Testis (tissue), 2 donors: ENCODE measurements at regions not wholly inside any gene's neighbourhood (a gene's known extent, or its start where the extent isn't known, plus 50 kb on each side); places are given as distances from the start of the nearest gene placed in this dataset.
"Not testable (repeated sequence)": the region's sequence is repeated elsewhere in the genome, so short reads cannot be mapped to it uniquely, and the experiment has no call there.

Experiments
- DNase-seq: peaks from one replicate; pipeline ENCODE4 v3.0.0-alpha.2; 2019
- H3K27ac ChIP-seq, 2 donors: fragments of 200-600 bp; sonication (generic); one replicate each; pipeline ENCODE4 v1.5.1; 2019
- H3K27me3 ChIP-seq: fragments of 200-600 bp; sonication (generic); one replicate; pipeline ENCODE4 v1.5.1; 2019
- H3K36me3 ChIP-seq: fragments of 200-600 bp; sonication (generic); one replicate; pipeline ENCODE4 v1.5.1; 2017; ENCODE audit warnings: low read depth; ENCODE audit errors: missing control alignments
- H3K4me1 ChIP-seq: fragments of 200-600 bp; sonication (generic); one replicate; pipeline ENCODE4 v1.5.1; 2019
- H3K4me3 ChIP-seq, 2 donors: fragments of 200-600 bp; sonication (generic); one replicate each; pipeline ENCODE4 v1.5.1; 2017 to 2019
- H3K9me3 ChIP-seq: fragments of 200-600 bp; sonication (generic); one replicate; pipeline ENCODE4 v1.5.1; 2017
- POLR2A ChIP-seq: fragments of 450-650 bp; IDR thresholded peaks from one replicate; pipeline ENCODE4 v1.6.1; 2017; ENCODE audit warnings: antibody characterized with exemption, mild to moderate bottlenecking, moderate library complexity
- WGBS, 2 donors: methylation state at CpG; one replicate each; pipeline ENCODE4 v1.1.5; 2018; 5-methylcytosine and 5-hydroxymethylcytosine counted together
- intact Hi-C: fragments of 100-400 bp; cut with DNase I; formaldehyde crosslinking; loops from one replicate; pipeline ENCODE4 v1.15.1; 2023; ENCODE audit warnings: low total_unique reads
- TF ChIP-seq, protein P1 (sequence below), 3 experiments: fragments of 450-650 bp in 2 of 3; fragments of 200-600 bp in 1 of 3; sonication (generic) in 1 of 3; IDR thresholded peaks; one replicate each; pipeline ENCODE4 v1.5.1; 2016 to 2019; ENCODE audit warnings: antibody characterized with exemption in 3 of 3, mild to moderate bottlenecking in 2 of 3, moderate library complexity in 1 of 3

GRCh38 chr11:103812680-103813079 is 223.8 kb upstream of the DDI1 start:
- H3K27ac ChIP-seq = no peak overlapping the region
- TF ChIP-seq POLR2A = no peak
- TF ChIP-seq, protein P1, sequence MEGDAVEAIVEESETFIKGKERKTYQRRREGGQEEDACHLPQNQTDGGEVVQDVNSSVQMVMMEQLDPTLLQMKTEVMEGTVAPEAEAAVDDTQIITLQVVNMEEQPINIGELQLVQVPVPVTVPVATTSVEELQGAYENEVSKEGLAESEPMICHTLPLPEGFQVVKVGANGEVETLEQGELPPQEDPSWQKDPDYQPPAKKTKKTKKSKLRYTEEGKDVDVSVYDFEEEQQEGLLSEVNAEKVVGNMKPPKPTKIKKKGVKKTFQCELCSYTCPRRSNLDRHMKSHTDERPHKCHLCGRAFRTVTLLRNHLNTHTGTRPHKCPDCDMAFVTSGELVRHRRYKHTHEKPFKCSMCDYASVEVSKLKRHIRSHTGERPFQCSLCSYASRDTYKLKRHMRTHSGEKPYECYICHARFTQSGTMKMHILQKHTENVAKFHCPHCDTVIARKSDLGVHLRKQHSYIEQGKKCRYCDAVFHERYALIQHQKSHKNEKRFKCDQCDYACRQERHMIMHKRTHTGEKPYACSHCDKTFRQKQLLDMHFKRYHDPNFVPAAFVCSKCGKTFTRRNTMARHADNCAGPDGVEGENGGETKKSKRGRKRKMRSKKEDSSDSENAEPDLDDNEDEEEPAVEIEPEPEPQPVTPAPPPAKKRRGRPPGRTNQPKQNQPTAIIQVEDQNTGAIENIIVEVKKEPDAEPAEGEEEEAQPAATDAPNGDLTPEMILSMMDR (IDR thresholded peaks at IDR 0.05) = no peak
- 78 to 80% methylated on average over 3 of the region's 3 CpGs for WGBS, 2 donors
- intact Hi-C loops = no loop called here
- no peaks in the 10 kb centered on the region for H3K27me3 ChIP-seq
- no peak overlapping the region for H3K4me3 ChIP-seq
- no peaks in the 10 kb centered on the region for H3K9me3 ChIP-seq
- H3K36me3 ChIP-seq = no peaks in the 10 kb centered on the region
- no peaks in the 10 kb centered on the region for H3K4me1 ChIP-seq
- no peak for DNase-seq

GRCh38 chr11:103820345-103820744 is 216.1 kb upstream of the DDI1 start:
- DNase-seq, H3K4me3 ChIP-seq, H3K27ac ChIP-seq, H3K36me3 ChIP-seq, H3K27me3 ChIP-seq, H3K9me3 ChIP-seq, H3K4me1 ChIP-seq, intact Hi-C loops: not testable (repeated sequence)
- 86 to 88% methylated on average over 8 of the region's 8 CpGs for WGBS, 2 donors

DNA sequence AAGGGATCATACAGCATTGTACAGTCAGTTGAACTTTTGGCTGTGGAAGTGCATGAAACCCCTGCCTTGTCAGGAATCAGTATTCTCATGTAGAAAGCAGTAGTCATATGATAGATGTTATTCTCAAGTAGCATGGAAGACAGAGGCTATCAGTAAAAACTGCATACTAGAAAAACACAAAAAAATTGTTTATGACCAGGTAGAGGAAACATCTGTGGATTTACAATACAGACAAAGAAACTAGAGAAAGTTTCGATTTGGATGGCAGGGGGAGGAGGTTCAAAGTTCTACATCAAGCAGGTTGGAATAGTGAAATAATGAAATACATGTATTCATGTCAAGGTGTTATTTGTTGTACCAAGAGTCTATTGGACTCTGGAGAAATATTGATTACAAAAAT is 212.3 kb upstream of the DDI1 start:
- intact Hi-C loops = no loop called here
- no peaks in the 10 kb centered on the region for H3K27me3 ChIP-seq
- WGBS, 2 donors = 70 to 84% methylated on average over 1 of the region's 1 CpG
- no peaks in the 10 kb centered on the region for H3K36me3 ChIP-seq
- TF ChIP-seq, protein P1 (IDR thresholded peaks at IDR 0.05) = no peak
- no peak for TF ChIP-seq POLR2A
- no peak for DNase-seq
- H3K4me3 ChIP-seq = no peak overlapping the region
- no peaks in the 10 kb centered on the region for H3K9me3 ChIP-seq
- no peaks in the 10 kb centered on the region for H3K4me1 ChIP-seq
- no peak overlapping the region for H3K27ac ChIP-seq

DNA sequence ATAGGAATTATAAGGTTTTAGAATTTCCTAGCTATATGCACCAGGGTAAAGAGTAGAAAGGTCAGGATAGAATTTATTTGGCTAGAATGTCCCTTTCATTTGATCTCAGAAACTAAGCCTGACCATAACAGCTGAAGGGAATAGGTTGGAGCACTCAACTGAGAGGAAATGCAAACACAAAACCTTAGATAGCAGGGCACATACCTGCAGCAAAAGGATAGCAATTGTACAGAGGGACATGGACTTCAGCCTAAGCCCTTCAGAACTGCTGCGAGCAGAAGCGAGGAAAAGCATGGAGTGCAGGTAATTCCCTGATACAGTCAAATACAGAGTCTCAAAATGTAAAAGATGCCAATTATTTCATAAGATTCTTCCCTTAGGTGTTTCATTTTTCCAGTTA is 211.0 kb upstream of the DDI1 start:
- no peaks in the 10 kb centered on the region for H3K36me3 ChIP-seq
- no peaks in the 10 kb centered on the region for H3K4me1 ChIP-seq
- H3K27ac ChIP-seq = no peak overlapping the region
- H3K4me3 ChIP-seq = no peak overlapping the region
- intact Hi-C loops = no loop called here
- H3K9me3 ChIP-seq = no peaks in the 10 kb centered on the region
- no peaks in the 10 kb centered on the region for H3K27me3 ChIP-seq
- no peak for DNase-seq
- WGBS, 2 donors = 93 to 95% methylated on average over 2 of the region's 2 CpGs
- TF ChIP-seq, protein P1 (IDR thresholded peaks at IDR 0.05) = no peak
- no peak for TF ChIP-seq POLR2A

DNA sequence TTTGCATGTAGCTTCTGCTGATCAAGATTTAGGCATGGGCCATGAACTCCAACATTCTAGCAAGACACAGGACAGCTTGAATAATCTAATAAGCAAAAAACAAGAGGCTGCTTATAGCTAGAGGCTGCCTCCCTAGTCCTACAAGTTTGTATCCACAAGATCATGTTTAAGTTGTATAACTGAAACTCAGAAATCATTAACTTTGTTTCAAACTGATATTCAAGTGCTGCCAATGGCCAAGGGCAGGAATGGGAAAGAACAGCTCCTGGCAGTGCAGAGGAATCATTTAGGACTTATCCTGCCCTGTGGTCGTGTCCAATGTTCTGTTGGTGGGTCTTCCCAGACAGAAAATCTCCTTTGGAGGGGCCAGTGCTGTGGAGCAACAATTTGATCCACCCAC is 209.6 kb upstream of the DDI1 start:
- no peaks in the 10 kb centered on the region for H3K27me3 ChIP-seq
- H3K4me1 ChIP-seq = no peaks in the 10 kb centered on the region
- intact Hi-C loops = no loop called here
- peak overlapping the region; percentile 22 to 23 for H3K27ac ChIP-seq
- no peaks in the 10 kb centered on the region for H3K36me3 ChIP-seq
- DNase-seq = peak; percentile 41
- no peak overlapping the region for H3K4me3 ChIP-seq
- 46 to 47% methylated on average over 1 of the region's 1 CpG for WGBS, 2 donors
- H3K9me3 ChIP-seq = no peaks in the 10 kb centered on the region
- TF ChIP-seq, protein P1 (IDR thresholded peaks at IDR 0.05) = no peak
- no peak for TF ChIP-seq POLR2A
